HG02884 (cell line): ENCODE measurements at regions not wholly inside any gene's neighbourhood (a gene's known extent, or its start where the extent isn't known, plus 50 kb on each side); places are given as distances from the start of the nearest gene placed in this dataset.
"Not testable (repeated sequence)": the region's sequence is repeated elsewhere in the genome, so short reads cannot be mapped to it uniquely, and the experiment has no call there.

Experiments used
- ATAC-seq: cut with Tn5 transposase; IDR thresholded peaks from one replicate; pipeline ENCODE4 v1.9.1; 2021; ENCODE audit warnings: mild to moderate bottlenecking, moderate library complexity; ENCODE audit not compliant: unreplicated experiment

GRCh38 chr10:78335371-78335690, 301.7 kb downstream of the RPS24 start:
- ATAC-seq, result no peak

GRCh38 chr10:78335691-78336401, 302.2 kb downstream of the RPS24 start:
- no peak for ATAC-seq

GRCh38 chr10:78336402-78336791, 302.7 kb downstream of the RPS24 start:
- no peak for ATAC-seq

- ATAC-seq, result no peak
Observed at GRCh38 chr10:78337016-78337415, 303.4 kb downstream of the RPS24 start.

GRCh38 chr10:78337646-78338391, 304.2 kb downstream of the RPS24 start:
- no peak for ATAC-seq

- no peak for ATAC-seq
Observed at GRCh38 chr10:78338717-78339116, 305.1 kb downstream of the RPS24 start.

GRCh38 chr10:78339251-78339650, 305.6 kb downstream of the RPS24 start:
- ATAC-seq, result no peak

- no peak for ATAC-seq
Observed at GRCh38 chr10:78341953-78342614, 308.4 kb downstream of the RPS24 start.

GRCh38 chr10:78342827-78343653, 309.4 kb downstream of the RPS24 start:
- no peak for ATAC-seq

GRCh38 chr10:78344257-78344656, 310.6 kb downstream of the RPS24 start:
- not testable (repeated sequence) for ATAC-seq

GRCh38 chr10:78345515-78345914, 311.9 kb downstream of the RPS24 start:
- ATAC-seq, result not testable (repeated sequence)

GRCh38 chr10:78346721-78347120, 313.1 kb downstream of the RPS24 start:
- ATAC-seq, result no peak

- no peak for ATAC-seq
Observed at GRCh38 chr10:78348411-78349164, 314.9 kb downstream of the RPS24 start.

- no peak for ATAC-seq
Observed at GRCh38 chr10:78349165-78349516, 315.5 kb downstream of the RPS24 start.

- ATAC-seq, result no peak
Observed at GRCh38 chr10:78349911-78350663, 316.4 kb downstream of the RPS24 start.

GRCh38 chr10:78351283-78351682, 317.6 kb downstream of the RPS24 start:
- no peak for ATAC-seq

- ATAC-seq, result no peak
Observed at GRCh38 chr10:78351809-78352208, 318.1 kb downstream of the RPS24 start.

GRCh38 chr10:78353636-78354035, 320.0 kb downstream of the RPS24 start:
- ATAC-seq, result no peak

GRCh38 chr10:78354101-78354500, 320.4 kb downstream of the RPS24 start:
- no peak for ATAC-seq
